D721Med (cell line): ENCODE measurements at regions not wholly inside any gene's neighbourhood (a gene's known extent, or its start where the extent isn't known, plus 50 kb on each side); places are given as distances from the start of the nearest gene placed in this dataset.
"Not testable (repeated sequence)": the region's sequence is repeated elsewhere in the genome, so short reads cannot be mapped to it uniquely, and the experiment has no call there.

Source experiments
- DNase-seq: peaks from one replicate; pipeline ENCODE4 v3.0.0; 2011; ENCODE audit warnings: low spot score; ENCODE audit not compliant: insufficient read length
- FAIRE-seq: peaks from 2 replicates; lab custom pipeline; 2011; peaks lifted over from hg19 to GRCh38; lab: Jason Lieb, UNC
- TF ChIP-seq, protein P1 (sequence below): IDR thresholded peaks from 2 replicates; pipeline ENCODE4 v1.5.1; 2012; ENCODE audit warnings: mild to moderate bottlenecking, control low read depth; ENCODE audit not compliant: insufficient read depth; ENCODE audit errors: missing control alignments

DNA sequence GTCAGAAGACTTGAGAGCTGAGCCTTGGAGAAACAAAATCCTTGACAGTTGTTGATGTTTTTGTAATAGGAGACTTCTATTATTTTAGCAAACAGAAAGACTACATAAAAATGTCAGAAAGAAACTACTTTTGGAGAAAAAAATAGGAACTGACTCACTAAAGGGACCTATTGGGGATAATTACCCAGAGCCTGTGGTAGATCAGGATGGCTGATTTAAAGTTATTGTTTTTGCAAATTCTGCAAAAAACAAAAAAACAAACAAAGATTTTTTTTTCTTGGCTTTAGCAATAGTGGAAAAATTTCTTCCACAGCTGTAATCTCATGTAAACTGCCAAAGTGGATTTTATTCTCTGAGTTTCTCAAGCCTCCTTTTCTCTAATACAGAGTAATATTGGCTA is 101.5 kb upstream of the SATB1 start:
- TF ChIP-seq, protein P1, sequence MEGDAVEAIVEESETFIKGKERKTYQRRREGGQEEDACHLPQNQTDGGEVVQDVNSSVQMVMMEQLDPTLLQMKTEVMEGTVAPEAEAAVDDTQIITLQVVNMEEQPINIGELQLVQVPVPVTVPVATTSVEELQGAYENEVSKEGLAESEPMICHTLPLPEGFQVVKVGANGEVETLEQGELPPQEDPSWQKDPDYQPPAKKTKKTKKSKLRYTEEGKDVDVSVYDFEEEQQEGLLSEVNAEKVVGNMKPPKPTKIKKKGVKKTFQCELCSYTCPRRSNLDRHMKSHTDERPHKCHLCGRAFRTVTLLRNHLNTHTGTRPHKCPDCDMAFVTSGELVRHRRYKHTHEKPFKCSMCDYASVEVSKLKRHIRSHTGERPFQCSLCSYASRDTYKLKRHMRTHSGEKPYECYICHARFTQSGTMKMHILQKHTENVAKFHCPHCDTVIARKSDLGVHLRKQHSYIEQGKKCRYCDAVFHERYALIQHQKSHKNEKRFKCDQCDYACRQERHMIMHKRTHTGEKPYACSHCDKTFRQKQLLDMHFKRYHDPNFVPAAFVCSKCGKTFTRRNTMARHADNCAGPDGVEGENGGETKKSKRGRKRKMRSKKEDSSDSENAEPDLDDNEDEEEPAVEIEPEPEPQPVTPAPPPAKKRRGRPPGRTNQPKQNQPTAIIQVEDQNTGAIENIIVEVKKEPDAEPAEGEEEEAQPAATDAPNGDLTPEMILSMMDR, result no peak
- no peak for DNase-seq
- no peak for FAIRE-seq

DNA sequence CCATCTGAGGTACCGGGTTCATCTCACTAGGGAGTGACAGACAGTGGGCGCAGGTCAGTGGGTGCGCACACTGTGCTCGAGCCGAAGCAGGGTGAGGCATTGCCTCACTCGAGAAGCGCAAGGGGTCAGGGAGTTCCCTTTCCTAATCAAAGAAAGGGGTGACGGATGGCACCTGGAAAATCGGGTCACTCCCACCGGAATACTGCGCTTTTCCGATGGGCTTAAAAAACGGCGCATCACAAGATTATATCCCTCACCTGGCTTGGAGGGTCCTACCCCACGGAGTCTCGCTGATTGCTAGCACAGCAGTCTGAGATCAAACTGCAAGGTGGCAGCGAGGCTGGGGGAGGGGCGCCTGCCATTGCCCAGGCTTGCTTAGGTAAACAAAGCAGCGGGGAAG is 91.0 kb upstream of the SATB1 start:
- not testable (repeated sequence) for FAIRE-seq, DNase-seq

DNA sequence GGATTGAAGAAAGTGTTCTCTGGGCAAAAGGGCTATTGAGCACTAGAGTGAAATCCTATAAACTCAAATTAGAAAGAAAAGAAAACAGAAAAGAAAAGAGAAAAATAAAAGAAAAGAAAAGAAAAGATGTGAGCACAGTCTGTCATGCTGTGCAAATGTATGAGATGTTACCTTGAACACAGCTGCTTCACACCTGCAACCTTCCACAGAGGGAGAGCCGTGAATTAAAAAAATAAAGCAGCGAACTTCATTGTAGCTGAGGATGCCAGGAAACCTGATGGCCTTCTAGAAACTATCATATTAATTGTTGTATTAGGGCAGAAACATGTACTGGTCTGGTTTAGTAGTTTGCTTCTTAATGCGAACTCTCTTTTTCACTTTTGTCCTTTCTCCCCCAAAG is 88.0 kb upstream of the SATB1 start:
- DNase-seq (no peak), FAIRE-seq (no peak)
- TF ChIP-seq, protein P1, result no peak

DNA sequence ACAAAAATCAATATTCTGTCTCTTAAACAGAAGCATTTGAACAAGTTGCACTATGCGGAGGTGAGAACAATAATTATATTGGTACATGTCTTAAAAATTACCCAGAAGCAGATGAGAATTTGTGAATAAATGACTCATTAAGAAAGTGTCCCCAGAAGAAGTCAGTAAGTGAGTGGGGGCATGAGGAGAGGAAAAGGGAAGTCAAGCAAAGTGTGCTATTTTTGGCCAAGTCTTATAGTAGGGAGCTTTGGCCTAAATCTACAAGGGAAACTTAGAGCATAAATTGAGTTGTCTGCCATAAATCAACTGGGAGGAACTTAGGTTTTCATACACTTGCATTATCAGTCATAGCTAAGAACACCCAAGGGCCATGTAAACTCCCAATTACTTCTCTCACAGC is 86.9 kb upstream of the SATB1 start:
- DNase-seq (no peak), FAIRE-seq (no peak)
- TF ChIP-seq, protein P1, result no peak

DNA sequence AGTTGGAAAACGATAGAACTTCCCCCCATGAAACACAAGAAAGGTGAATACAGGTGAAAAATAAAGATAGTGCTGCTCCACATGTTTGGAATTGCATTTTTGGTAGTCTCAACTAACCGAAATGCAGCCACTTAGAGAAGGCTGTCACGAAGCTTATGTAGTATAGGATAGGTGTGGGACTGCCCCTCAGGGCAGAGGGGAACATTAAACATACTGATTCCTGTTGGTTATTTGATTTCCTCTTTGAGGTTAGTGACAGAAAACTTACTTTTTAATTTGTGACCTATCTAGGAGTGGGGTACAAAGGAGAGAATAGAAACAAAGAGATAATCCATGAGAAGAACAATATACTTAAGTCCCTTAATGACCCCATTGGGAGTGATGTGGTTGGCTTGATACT is 85.8 kb upstream of the SATB1 start:
- FAIRE-seq, result no peak
- TF ChIP-seq, protein P1, result no peak
- DNase-seq, result no peak

DNA sequence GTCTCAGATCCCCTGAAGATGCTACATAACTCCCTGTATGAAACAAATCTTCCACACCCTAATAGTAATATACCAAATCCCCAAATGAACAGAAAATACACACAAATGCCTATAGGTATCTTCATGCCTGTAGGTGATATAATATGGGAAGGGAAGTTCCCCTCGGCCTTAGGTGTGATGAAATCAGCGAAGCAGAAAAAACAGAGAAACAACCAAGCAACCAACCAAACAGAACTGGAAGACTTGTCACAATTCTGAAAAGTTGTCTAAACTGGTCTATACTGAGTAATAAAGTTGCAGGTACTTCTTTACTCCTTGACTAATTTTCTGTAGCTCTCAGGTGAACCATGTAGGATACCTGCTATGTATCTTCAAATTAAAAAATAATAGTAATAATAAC is 82.2 kb upstream of the SATB1 start:
- TF ChIP-seq, protein P1, result no peak
- FAIRE-seq (no peak), DNase-seq (no peak)

DNA sequence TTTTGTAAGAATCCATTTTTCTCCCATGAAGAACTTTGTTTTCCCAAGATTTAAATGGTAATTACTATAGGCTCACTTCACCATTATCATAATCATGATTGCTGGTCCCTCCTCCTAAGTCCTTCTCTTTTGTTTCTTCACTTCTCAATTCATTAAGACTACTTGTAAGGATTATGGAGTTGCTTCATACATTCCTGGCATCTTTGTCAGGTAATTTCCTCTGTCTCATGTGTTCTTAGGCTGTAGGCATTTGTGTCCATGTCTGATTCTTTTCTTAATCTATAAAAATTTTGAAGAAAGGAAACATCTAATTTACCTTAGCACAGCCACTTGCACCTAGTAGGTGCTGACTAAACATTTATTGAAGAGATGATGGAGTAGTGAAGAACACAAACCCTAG is 79.9 kb upstream of the SATB1 start:
- TF ChIP-seq, protein P1, result no peak
- DNase-seq (no peak), FAIRE-seq (no peak)
